ENCODE measurements at regions not wholly inside any gene's neighbourhood (a gene's known extent, or its start where the extent isn't known, plus 50 kb on each side); places are given as distances from the start of the nearest gene placed in this dataset.
"Not testable (repeated sequence)": the region's sequence is repeated elsewhere in the genome, so short reads cannot be mapped to it uniquely, and the experiment has no call there.

GRCh38 chr20:51169813-51170212 is 146.9 kb upstream of the KCNG1 start:
- FAIRE-seq, result no peak
- no peak for TF ChIP-seq CTCF (IDR thresholded peaks at IDR 0.05; ENCODE audit: borderline replicate concordance, extremely low read depth, insufficient read depth)
- H3K4me3 ChIP-seq (ENCODE audit: low read length in 3 of 3), result no peak overlapping the region
- H3K9ac ChIP-seq (ENCODE audit: low read length in 3 of 3), result no peak overlapping the region
- no peak overlapping the region for H3K27ac ChIP-seq (ENCODE audit: low read depth in 2 of 2, low read length in 2 of 2)
- DNase-seq, result no peak
- intact Hi-C loops (cut with DNase I), result no loop called here
- H3K4me1 ChIP-seq (ENCODE audit: control insufficient read depth in 2 of 3, insufficient read depth in 2 of 3, low read depth in 1 of 3, low read length in 3 of 3), result no peaks in the 10 kb centered on the region
- H3K9me3 ChIP-seq (ENCODE audit: control insufficient read depth in 2 of 3, insufficient read depth in 1 of 3, low read length in 3 of 3), result peaks cover 0 to 4% (median 0%) of the 10 kb centered on the region in 3 donors
- H3K27me3 ChIP-seq (ENCODE audit: control insufficient read depth, insufficient read depth, low read length), result no peaks in the 10 kb centered on the region
- H3K36me3 ChIP-seq (ENCODE audit: control insufficient read depth in 2 of 3, insufficient read depth in 3 of 3, low read length in 3 of 3), result no peaks in the 10 kb centered on the region

GRCh38 chr20:51167911-51168310 is 145.0 kb upstream of the KCNG1 start:
- H3K9ac ChIP-seq (ENCODE audit: low read length in 3 of 3); intact Hi-C loops (cut with DNase I); H3K9me3 ChIP-seq (ENCODE audit: control insufficient read depth in 2 of 3, insufficient read depth in 1 of 3, low read length in 3 of 3); H3K27me3 ChIP-seq (ENCODE audit: control insufficient read depth, insufficient read depth, low read length); H3K36me3 ChIP-seq (ENCODE audit: control insufficient read depth in 2 of 3, insufficient read depth in 3 of 3, low read length in 3 of 3); H3K27ac ChIP-seq (ENCODE audit: low read depth in 2 of 2, low read length in 2 of 2); FAIRE-seq; H3K4me1 ChIP-seq (ENCODE audit: control insufficient read depth in 2 of 3, insufficient read depth in 2 of 3, low read depth in 1 of 3, low read length in 3 of 3); DNase-seq; H3K4me3 ChIP-seq (ENCODE audit: low read length in 3 of 3): not testable (repeated sequence)

GRCh38 chr20:51166489-51166888 is 143.6 kb upstream of the KCNG1 start:
- TF ChIP-seq CTCF (IDR thresholded peaks at IDR 0.05; ENCODE audit: borderline replicate concordance, extremely low read depth, insufficient read depth), result no peak
- Histone ChIP-seq H3K4me3 (ENCODE audit: low read length in 3 of 3) (no peak overlapping the region), H3K27me3 (ENCODE audit: control insufficient read depth, insufficient read depth, low read length) (no peaks in the 10 kb centered on the region), H3K9ac (ENCODE audit: low read length in 3 of 3) (no peak overlapping the region), H3K9me3 (ENCODE audit: control insufficient read depth in 2 of 3, insufficient read depth in 1 of 3, low read length in 3 of 3) (peaks cover 0 to 4% (median 0%) of the 10 kb centered on the region in 3 donors), H3K4me1 (ENCODE audit: control insufficient read depth in 2 of 3, insufficient read depth in 2 of 3, low read depth in 1 of 3, low read length in 3 of 3) (no peaks in the 10 kb centered on the region), H3K27ac (ENCODE audit: low read depth in 2 of 2, low read length in 2 of 2) (no peak overlapping the region), H3K36me3 (ENCODE audit: control insufficient read depth in 2 of 3, insufficient read depth in 3 of 3, low read length in 3 of 3) (no peaks in the 10 kb centered on the region)
- FAIRE-seq (no peak), DNase-seq (no peak)
- intact Hi-C loops (cut with DNase I), result no loop called here

GRCh38 chr20:51165131-51165530 is 142.2 kb upstream of the KCNG1 start:
- no peaks in the 10 kb centered on the region for H3K27me3 ChIP-seq (ENCODE audit: control insufficient read depth, insufficient read depth, low read length)
- H3K4me1 ChIP-seq (ENCODE audit: control insufficient read depth in 2 of 3, insufficient read depth in 2 of 3, low read depth in 1 of 3, low read length in 3 of 3), result no peaks in the 10 kb centered on the region
- FAIRE-seq (no peak), DNase-seq (no peak)
- H3K9me3 ChIP-seq (ENCODE audit: control insufficient read depth in 2 of 3, insufficient read depth in 1 of 3, low read length in 3 of 3), result peaks cover 0 to 4% (median 0%) of the 10 kb centered on the region in 3 donors
- intact Hi-C loops (cut with DNase I), result no loop called here
- no peak overlapping the region for H3K4me3 ChIP-seq (ENCODE audit: low read length in 3 of 3)
- H3K9ac ChIP-seq (ENCODE audit: low read length in 3 of 3), result no peak overlapping the region
- no peak for TF ChIP-seq CTCF (IDR thresholded peaks at IDR 0.05; ENCODE audit: borderline replicate concordance, extremely low read depth, insufficient read depth)
- H3K36me3 ChIP-seq (ENCODE audit: control insufficient read depth in 2 of 3, insufficient read depth in 3 of 3, low read length in 3 of 3), result no peaks in the 10 kb centered on the region
- no peak overlapping the region for H3K27ac ChIP-seq (ENCODE audit: low read depth in 2 of 2, low read length in 2 of 2)
